ENCODE measurements at regions not wholly inside any gene's neighbourhood (a gene's known extent, or its start where the extent isn't known, plus 50 kb on each side); places are given as distances from the start of the nearest gene placed in this dataset.
"Not testable (repeated sequence)": the region's sequence is repeated elsewhere in the genome, so short reads cannot be mapped to it uniquely, and the experiment has no call there.

DNA sequence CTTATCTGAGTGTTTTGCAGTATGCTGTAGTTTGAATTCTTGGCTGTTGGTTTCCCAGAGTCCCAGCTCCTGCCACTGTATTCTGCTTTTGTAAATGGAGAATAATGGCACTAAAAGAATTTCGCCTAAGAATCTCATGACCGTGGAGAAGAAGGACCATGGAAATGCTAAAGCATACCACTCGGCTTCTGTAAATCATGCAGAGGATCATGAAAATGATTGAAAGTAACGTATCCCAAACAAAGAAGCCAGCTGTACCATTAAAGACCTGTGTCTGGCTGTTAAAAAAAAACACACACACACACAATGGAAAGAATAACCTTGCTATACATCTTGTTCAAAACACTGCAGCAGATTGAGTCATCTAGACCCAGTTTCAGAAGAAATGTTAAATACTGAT lies 287.9 kb downstream of the ZNF326 start:
- Mint-ChIP-seq H3K27ac (ENCODE audit: low read depth) (no peak overlapping the region), H3K9me3 (no peaks in the 10 kb centered on the region), H3K4me3 (no peak overlapping the region), H3K4me1 (no peaks in the 10 kb centered on the region), H3K36me3 (ENCODE audit: insufficient read depth) (no peaks in the 10 kb centered on the region), H3K27me3 (no peaks in the 10 kb centered on the region)
- DNase-seq (ENCODE audit: low spot score in 2 of 2): no peak
- no peak for ATAC-seq (replicated peaks; ENCODE audit: extremely low read depth, poor library complexity, severe bottlenecking)

DNA sequence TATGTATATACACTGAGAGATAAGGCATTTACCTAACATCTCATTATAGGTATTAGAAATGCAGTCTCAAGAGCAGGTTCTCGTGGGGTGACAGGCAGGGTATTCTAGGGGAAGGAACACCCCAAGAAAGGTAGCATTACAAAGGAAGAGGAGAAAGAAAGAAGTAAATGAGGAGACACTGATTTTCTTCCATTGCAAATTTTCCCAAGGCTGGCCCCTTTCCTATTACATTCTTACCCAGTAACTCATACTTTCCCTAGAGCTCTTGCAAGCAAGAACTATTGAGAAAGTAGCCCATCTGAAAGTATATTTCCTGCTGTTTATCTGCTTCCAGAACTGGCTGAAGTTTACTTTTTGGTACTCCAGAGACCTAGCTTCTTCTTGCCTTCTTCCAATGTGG lies 287.0 kb downstream of the ZNF326 start:
- H3K9me3 Mint-ChIP-seq; H3K36me3 Mint-ChIP-seq (ENCODE audit: insufficient read depth); H3K27ac Mint-ChIP-seq (ENCODE audit: low read depth); H3K4me3 Mint-ChIP-seq; H3K4me1 Mint-ChIP-seq; DNase-seq (ENCODE audit: low spot score in 2 of 2); ATAC-seq (replicated peaks; ENCODE audit: extremely low read depth, poor library complexity, severe bottlenecking); H3K27me3 Mint-ChIP-seq: not testable (repeated sequence)

DNA sequence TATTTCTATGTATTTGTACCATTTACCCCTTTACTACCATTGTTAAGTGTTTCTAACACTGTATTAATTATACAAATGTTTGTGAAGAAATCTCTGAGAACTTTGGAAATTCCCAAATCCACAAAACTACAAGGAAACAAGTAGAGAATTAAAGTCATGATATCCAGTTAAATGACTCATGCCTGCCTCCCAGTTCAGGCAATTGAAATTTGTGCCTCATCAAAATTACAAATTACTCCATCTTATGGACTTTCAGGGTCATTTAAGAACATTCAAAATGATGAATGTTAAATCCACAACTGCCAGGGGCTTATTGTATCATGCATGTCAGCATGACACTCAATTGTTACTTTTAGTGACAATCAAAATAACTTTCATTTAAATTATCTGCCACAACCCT lies 282.4 kb downstream of the ZNF326 start:
- Mint-ChIP-seq H3K36me3 (ENCODE audit: insufficient read depth) (no peaks in the 10 kb centered on the region), H3K4me3 (no peak overlapping the region), H3K27ac (ENCODE audit: low read depth) (no peak overlapping the region), H3K4me1 (no peaks in the 10 kb centered on the region), H3K9me3 (no peaks in the 10 kb centered on the region), H3K27me3 (no peaks in the 10 kb centered on the region)
- DNase-seq (ENCODE audit: low spot score in 2 of 2): no peak
- no peak for ATAC-seq (replicated peaks; ENCODE audit: extremely low read depth, poor library complexity, severe bottlenecking)

DNA sequence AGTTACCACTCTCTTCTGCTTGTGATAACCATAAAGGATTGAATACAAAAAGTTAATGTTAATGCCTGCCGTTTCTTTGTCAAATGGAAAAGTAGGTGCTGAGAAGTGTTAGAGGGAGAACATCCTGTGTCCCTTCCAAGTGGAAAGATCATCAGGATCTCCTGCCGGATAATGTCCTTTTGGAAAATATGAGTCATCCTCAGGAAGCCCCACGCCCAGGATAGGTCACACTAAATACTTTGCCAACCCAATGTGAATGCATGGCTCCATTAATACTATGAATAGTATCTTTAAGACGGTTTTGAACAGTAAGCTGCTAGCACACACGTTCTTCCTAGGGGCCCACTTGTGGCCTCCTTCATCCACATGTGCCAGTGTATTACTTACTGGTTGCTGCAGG lies 279.5 kb downstream of the ZNF326 start:
- H3K27me3 Mint-ChIP-seq: no peaks in the 10 kb centered on the region
- H3K27ac Mint-ChIP-seq (ENCODE audit: low read depth): no peak overlapping the region
- DNase-seq (ENCODE audit: low spot score in 2 of 2) (no peak), ATAC-seq (replicated peaks; ENCODE audit: extremely low read depth, poor library complexity, severe bottlenecking) (no peak)
- H3K4me1 Mint-ChIP-seq: no peaks in the 10 kb centered on the region
- H3K36me3 Mint-ChIP-seq (ENCODE audit: insufficient read depth): no peaks in the 10 kb centered on the region
- H3K9me3 Mint-ChIP-seq: no peaks in the 10 kb centered on the region
- no peak overlapping the region for H3K4me3 Mint-ChIP-seq

DNA sequence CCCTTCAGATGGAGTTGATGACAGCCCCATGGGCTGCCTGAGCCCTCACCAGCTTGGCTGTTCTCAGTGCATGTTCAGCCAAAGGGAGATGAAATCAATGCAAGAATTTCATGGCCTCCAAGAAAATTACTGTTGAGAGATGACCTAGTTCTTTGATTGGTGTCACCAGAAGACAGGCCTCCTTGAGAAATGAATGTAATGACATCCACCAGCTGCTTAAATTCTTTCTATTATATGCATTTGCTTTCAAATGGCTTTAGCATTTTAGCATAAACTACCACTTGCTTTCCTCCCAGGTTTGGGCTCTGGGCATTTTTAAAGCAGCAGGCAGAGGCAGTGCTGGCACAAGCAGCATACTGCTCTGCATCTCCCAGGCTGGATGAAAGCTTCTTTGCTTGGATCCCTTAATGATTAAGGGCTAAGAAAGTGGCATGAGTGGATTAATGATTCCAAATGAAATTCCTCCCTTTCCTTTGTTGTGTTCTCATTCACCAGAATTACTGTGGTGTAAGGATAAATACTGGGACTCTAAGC lies 278.4 kb downstream of the ZNF326 start:
- no peak overlapping the region for H3K27ac Mint-ChIP-seq (ENCODE audit: low read depth)
- no peaks in the 10 kb centered on the region for H3K9me3 Mint-ChIP-seq
- DNase-seq (ENCODE audit: low spot score in 2 of 2): no peak
- H3K36me3 Mint-ChIP-seq (ENCODE audit: insufficient read depth): no peaks in the 10 kb centered on the region
- no peak for ATAC-seq (replicated peaks; ENCODE audit: extremely low read depth, poor library complexity, severe bottlenecking)
- H3K4me3 Mint-ChIP-seq: no peak overlapping the region
- no peaks in the 10 kb centered on the region for H3K4me1 Mint-ChIP-seq
- no peaks in the 10 kb centered on the region for H3K27me3 Mint-ChIP-seq

DNA sequence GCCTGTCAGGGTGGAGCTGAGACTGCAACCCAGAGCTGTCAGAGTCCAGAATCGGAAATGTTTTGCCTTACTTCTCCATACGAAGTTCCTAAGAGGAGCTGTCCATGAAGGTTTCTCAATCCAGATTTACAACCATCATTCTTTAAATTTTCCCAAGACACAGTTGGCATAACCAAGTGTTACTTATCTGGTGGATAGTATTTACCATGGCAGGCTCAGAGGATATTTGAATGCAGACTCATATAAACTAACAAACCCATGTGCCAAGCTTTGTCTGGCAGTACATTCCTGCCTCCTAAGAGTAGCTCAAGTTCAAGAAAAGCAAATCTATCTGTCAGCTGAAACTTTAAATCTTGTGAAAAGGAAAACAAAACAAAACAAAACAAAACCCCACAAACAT lies 267.9 kb downstream of the ZNF326 start:
- Mint-ChIP-seq H3K9me3 (no peaks in the 10 kb centered on the region), H3K27ac (ENCODE audit: low read depth) (no peak overlapping the region), H3K36me3 (ENCODE audit: insufficient read depth) (no peaks in the 10 kb centered on the region), H3K4me3 (no peak overlapping the region), H3K27me3 (no peaks in the 10 kb centered on the region), H3K4me1 (no peaks in the 10 kb centered on the region)
- DNase-seq (ENCODE audit: low spot score in 2 of 2): no peak
- no peak for ATAC-seq (replicated peaks; ENCODE audit: extremely low read depth, poor library complexity, severe bottlenecking)

DNA sequence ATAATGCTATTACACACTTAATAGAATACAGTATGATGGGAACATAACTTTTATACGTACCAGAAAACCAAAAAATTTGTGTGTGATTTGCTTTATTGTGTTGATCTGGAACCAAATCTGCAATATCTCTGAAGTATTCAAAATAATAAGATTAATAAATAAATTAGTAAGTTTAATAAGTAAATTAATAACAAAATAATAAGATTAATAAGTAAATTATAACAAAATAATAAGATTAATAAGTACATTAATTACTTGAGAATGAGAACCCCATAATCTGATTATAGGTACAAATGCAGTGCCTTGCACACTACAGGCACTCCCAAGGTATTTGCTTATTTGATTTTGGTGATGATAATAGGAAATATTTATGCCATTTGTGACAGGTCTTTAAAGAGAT lies 267.4 kb downstream of the ZNF326 start:
- Mint-ChIP-seq H3K27ac (ENCODE audit: low read depth) (no peak overlapping the region), H3K27me3 (no peaks in the 10 kb centered on the region), H3K36me3 (ENCODE audit: insufficient read depth) (no peaks in the 10 kb centered on the region), H3K4me1 (no peaks in the 10 kb centered on the region), H3K4me3 (no peak overlapping the region), H3K9me3 (no peaks in the 10 kb centered on the region)
- ATAC-seq (replicated peaks; ENCODE audit: extremely low read depth, poor library complexity, severe bottlenecking) (no peak), DNase-seq (ENCODE audit: low spot score in 2 of 2) (no peak)

DNA sequence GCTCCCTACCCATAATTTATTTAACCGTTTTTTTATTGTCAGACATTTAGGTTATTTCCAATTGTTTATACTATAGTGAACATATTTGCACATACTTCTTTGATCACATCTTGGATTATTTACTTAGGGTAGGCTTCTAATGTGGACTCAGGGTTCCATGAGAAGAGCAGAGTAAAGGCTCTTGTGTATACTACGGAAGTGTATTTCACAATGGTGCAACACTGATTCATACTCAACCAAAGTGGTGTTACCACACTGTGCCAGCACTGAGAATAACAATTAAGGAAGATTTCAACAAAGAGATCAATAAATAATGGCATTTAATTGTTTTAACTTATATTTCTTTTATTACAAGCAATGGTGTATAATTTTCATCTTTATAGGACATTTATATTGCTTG lies 251.2 kb downstream of the ZNF326 start:
- H3K4me1 Mint-ChIP-seq: no peaks in the 10 kb centered on the region
- peaks cover 11% of the 10 kb centered on the region for H3K9me3 Mint-ChIP-seq
- DNase-seq (ENCODE audit: low spot score in 2 of 2): no peak
- no peak overlapping the region for H3K4me3 Mint-ChIP-seq
- H3K27me3 Mint-ChIP-seq: peaks cover 3% of the 10 kb centered on the region
- ATAC-seq (replicated peaks; ENCODE audit: extremely low read depth, poor library complexity, severe bottlenecking): no peak
- H3K27ac Mint-ChIP-seq (ENCODE audit: low read depth): no peak overlapping the region
- H3K36me3 Mint-ChIP-seq (ENCODE audit: insufficient read depth): no peaks in the 10 kb centered on the region

DNA sequence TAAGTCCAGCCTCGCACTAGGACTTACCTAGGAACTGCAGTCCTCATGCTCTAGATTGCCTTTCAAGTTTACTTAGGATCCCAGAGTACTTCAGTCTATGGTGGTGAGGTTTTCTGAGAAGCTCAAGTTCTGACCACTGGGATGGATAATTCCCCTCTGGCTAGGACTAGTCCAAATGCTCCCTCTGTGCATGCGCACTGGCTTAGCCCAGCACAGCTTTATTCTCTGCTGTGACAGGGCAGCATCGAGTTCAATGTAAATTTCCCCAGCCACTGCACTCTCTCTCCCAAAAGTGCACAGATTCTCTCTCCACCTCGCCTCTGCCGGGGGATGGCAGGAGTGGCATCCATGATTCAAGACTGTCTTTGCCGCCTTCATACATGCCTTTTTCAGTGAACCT lies 241.6 kb downstream of the ZNF326 start:
- ATAC-seq (replicated peaks; ENCODE audit: extremely low read depth, poor library complexity, severe bottlenecking) (no peak), DNase-seq (ENCODE audit: low spot score in 2 of 2) (no peak)
- H3K4me1 Mint-ChIP-seq: no peaks in the 10 kb centered on the region
- no peak overlapping the region for H3K4me3 Mint-ChIP-seq
- H3K9me3 Mint-ChIP-seq: peaks cover 6% of the 10 kb centered on the region
- peaks cover 37% of the 10 kb centered on the region for H3K27me3 Mint-ChIP-seq
- no peaks in the 10 kb centered on the region for H3K36me3 Mint-ChIP-seq (ENCODE audit: insufficient read depth)
- H3K27ac Mint-ChIP-seq (ENCODE audit: low read depth): no peak overlapping the region

DNA sequence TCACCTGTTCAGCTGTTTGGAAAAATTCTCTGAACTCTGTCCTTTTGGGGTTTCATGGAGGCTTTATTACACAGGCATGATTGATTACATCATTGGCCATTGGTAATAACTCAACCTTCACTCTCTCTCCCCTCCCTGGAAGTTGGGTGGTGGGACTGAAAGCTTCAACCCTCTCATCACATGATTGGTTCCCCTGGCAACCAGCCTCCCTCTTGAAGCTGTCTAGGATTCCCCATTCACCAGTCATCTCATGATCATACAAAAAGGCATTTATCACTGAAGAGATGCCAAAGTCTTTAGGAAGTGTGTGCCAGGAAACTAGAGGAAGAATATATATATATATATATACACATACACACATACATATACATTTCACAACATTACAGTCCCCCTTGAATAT lies 228.5 kb downstream of the ZNF326 start:
- H3K4me3 Mint-ChIP-seq: no peak overlapping the region
- H3K27me3 Mint-ChIP-seq: peaks cover 8% of the 10 kb centered on the region
- H3K27ac Mint-ChIP-seq (ENCODE audit: low read depth): no peak overlapping the region
- H3K9me3 Mint-ChIP-seq: peaks cover 7% of the 10 kb centered on the region
- no peak for DNase-seq (ENCODE audit: low spot score in 2 of 2)
- no peak for ATAC-seq (replicated peaks; ENCODE audit: extremely low read depth, poor library complexity, severe bottlenecking)
- H3K4me1 Mint-ChIP-seq: no peaks in the 10 kb centered on the region
- H3K36me3 Mint-ChIP-seq (ENCODE audit: insufficient read depth): peaks cover 2% of the 10 kb centered on the region

DNA sequence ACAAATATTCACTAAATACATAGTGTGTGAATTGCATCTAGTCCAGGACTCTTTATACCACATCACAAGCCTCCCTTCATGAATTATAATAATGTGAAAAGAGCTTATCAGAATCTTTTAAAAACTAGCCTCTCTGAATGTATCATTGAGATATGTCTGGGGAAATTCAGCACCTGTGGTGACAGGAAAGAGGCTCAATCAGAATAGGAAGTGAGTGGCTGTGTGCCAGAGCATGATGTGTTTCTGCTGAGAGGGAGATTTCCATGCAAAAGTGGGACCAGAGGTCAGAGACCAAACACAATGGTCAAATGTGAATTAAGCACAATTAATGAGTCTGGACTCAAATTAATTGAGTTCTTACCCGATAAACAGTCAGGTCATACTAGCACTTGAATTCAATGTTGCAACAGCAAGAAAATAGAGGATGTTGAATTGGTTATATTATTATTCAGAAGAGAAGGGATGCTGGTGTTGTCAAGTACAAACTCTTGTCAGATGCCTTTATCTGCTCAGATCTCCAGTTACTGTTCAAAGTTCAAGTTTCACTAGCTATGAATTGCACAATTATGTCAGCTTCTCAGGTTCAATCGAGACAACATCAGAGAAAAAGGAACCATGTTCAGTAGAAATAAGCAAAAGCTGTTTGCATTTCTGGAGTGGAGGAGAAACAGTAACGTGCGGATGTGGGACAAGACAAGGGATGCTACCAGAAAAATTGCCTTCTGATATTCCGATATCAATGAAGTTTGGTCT lies 226.2 kb downstream of the ZNF326 start:
- no peaks in the 10 kb centered on the region for H3K4me1 Mint-ChIP-seq
- H3K4me3 Mint-ChIP-seq: no peak overlapping the region
- H3K27me3 Mint-ChIP-seq: peaks cover 8% of the 10 kb centered on the region
- no peak for DNase-seq (ENCODE audit: low spot score in 2 of 2)
- no peak for ATAC-seq (replicated peaks; ENCODE audit: extremely low read depth, poor library complexity, severe bottlenecking)
- no peak overlapping the region for H3K27ac Mint-ChIP-seq (ENCODE audit: low read depth)
- H3K9me3 Mint-ChIP-seq: peaks cover 7% of the 10 kb centered on the region
- peaks cover 2% of the 10 kb centered on the region for H3K36me3 Mint-ChIP-seq (ENCODE audit: insufficient read depth)

DNA sequence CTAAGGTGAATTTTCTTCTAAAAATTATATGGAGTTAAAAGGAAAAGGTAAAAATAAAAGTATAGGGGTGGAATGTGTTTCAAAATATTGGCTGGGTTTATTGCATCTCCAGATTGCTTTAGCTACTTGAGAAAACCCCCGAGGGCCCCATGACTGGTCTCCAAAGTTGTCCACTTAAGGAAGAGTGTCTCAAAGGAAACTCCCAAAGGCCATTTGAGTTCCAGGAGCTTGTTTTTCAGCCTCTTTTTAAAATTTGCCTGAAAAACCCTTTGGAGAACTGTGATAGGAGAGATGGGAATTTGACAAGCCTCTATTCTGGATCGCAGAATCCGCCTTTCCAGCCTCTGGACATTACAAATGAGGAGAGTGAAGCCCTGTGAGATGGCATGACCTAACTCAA lies 225.6 kb downstream of the ZNF326 start:
- H3K27me3 Mint-ChIP-seq: peaks cover 8% of the 10 kb centered on the region
- no peak overlapping the region for H3K4me3 Mint-ChIP-seq
- H3K9me3 Mint-ChIP-seq: peaks cover 7% of the 10 kb centered on the region
- DNase-seq (ENCODE audit: low spot score in 2 of 2): no peak
- ATAC-seq (replicated peaks; ENCODE audit: extremely low read depth, poor library complexity, severe bottlenecking): no peak
- H3K4me1 Mint-ChIP-seq: no peaks in the 10 kb centered on the region
- H3K27ac Mint-ChIP-seq (ENCODE audit: low read depth): no peak overlapping the region
- H3K36me3 Mint-ChIP-seq (ENCODE audit: insufficient read depth): peaks cover 2% of the 10 kb centered on the region

DNA sequence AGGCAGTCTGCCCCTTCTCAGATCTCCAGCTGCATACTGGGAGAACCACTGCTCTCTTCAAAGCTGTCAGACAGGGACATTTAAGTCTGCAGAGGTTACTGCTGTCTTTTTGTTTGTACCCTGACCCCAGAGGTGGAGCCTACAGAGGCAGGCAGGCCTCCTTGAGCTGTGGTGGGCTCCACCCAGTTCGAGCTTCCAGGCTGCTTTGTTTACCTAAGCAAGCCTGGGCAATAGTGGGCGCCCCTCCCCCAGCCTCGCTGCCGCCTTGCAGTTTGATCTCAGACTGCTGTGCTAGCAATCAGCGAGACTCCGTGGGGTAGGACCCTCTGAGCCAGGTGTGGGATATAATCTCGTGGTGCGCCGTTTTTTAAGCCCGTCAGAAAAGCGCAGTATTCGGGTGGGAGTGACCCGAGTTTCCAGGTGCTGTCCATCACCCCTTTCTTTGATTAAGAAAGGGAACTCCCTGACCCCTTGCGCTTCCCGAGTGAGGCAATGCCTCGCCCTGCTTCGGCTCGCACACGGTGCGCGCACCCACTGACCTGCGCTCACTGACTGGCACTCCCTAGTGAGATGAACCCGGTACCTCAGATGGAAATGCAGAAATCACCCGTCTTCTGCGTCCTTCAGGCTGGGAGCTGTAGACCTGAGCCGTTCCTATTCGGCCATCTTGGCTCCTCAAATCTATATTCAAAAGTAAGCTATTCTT lies 224.4 kb downstream of the ZNF326 start:
- not testable (repeated sequence) for H3K36me3 Mint-ChIP-seq (ENCODE audit: insufficient read depth); DNase-seq (ENCODE audit: low spot score in 2 of 2); H3K4me3 Mint-ChIP-seq; H3K4me1 Mint-ChIP-seq; H3K27ac Mint-ChIP-seq (ENCODE audit: low read depth); ATAC-seq (replicated peaks; ENCODE audit: extremely low read depth, poor library complexity, severe bottlenecking); H3K9me3 Mint-ChIP-seq
- H3K27me3 Mint-ChIP-seq: peaks cover 11% of the 10 kb centered on the region

Measured in central memory CD8-positive, alpha-beta T cell (primary cell).